ENCODE measurements at regions not wholly inside any gene's neighbourhood (a gene's known extent, or its start where the extent isn't known, plus 50 kb on each side); places are given as distances from the start of the nearest gene placed in this dataset.

- no peaks in the 10 kb centered on the region for H3K36me3 ChIP-seq
- no peaks in the 10 kb centered on the region for H3K27me3 ChIP-seq (replicated peaks in 1 of 7)
- no peak overlapping the region for H3K4me3 ChIP-seq
- no peaks in the 10 kb centered on the region for H3K4me1 ChIP-seq
- TF ChIP-seq CTCF (IDR thresholded peaks at IDR 0.05 in 8 of 11, conservative IDR thresholded peaks at IDR 0.05 in 3 of 11) (no peak), POLR2AphosphoS5 (IDR thresholded peaks at IDR 0.05) (no peak), POLR2A (IDR thresholded peaks at IDR 0.05) (no peak)
- intact Hi-C loops (cut with DNase I; ENCODE audit: low total_unique reads): no loop called here
- H3K9me3 ChIP-seq: no peaks in the 10 kb centered on the region
- DNase-seq: no peak
- no peak overlapping the region for H3K27ac ChIP-seq
- 59 to 70% (median 66%) methylated on average over 1 of the region's 1 CpG for WGBS, 5 donors
Observed at GRCh38 chr3:180401226-180401625, 200.7 kb upstream of the TTC14 start.

GRCh38 chr3:180402471-180403073 lies 199.4 kb upstream of the TTC14 start:
- TF ChIP-seq POLR2AphosphoS5 (IDR thresholded peaks at IDR 0.05) (no peak), POLR2A (IDR thresholded peaks at IDR 0.05) (no peak), CTCF (IDR thresholded peaks at IDR 0.05 in 8 of 11, conservative IDR thresholded peaks at IDR 0.05 in 3 of 11) (no peak)

GRCh38 chr3:180403156-180403555 lies 198.8 kb upstream of the TTC14 start:
- Histone ChIP-seq H3K27me3 (replicated peaks in 1 of 7) (no peaks in the 10 kb centered on the region), H3K9me3 (no peaks in the 10 kb centered on the region), H3K4me1 (no peaks in the 10 kb centered on the region), H3K36me3 (no peaks in the 10 kb centered on the region), H3K4me3 (no peak overlapping the region), H3K27ac (no peak overlapping the region)
- TF ChIP-seq POLR2AphosphoS5 (IDR thresholded peaks at IDR 0.05): no peak
- TF ChIP-seq CTCF (IDR thresholded peaks at IDR 0.05 in 8 of 11, conservative IDR thresholded peaks at IDR 0.05 in 3 of 11): no peak
- no peak for TF ChIP-seq POLR2A (IDR thresholded peaks at IDR 0.05)
- DNase-seq: no peak
- intact Hi-C loops (cut with DNase I; ENCODE audit: low total_unique reads): no loop called here

More at GRCh38 chr3:180402471-180403073, 199.4 kb upstream of the TTC14 start:
- intact Hi-C loops (cut with DNase I; ENCODE audit: low total_unique reads): no loop called here
- Histone ChIP-seq H3K27ac (no peak overlapping the region), H3K9me3 (no peaks in the 10 kb centered on the region), H3K4me3 (no peak overlapping the region), H3K36me3 (no peaks in the 10 kb centered on the region), H3K27me3 (replicated peaks in 1 of 7) (no peaks in the 10 kb centered on the region), H3K4me1 (no peaks in the 10 kb centered on the region)
- no peak for DNase-seq
- WGBS, 5 donors: 52 to 77% (median 63%) methylated on average over 2 of the region's 2 CpGs

- WGBS, 5 donors: 50 to 81% (median 59%) methylated on average over 1 of the region's 1 CpG
- no peak overlapping the region for H3K27ac ChIP-seq
- no peak for TF ChIP-seq CTCF (IDR thresholded peaks at IDR 0.05 in 8 of 11, conservative IDR thresholded peaks at IDR 0.05 in 3 of 11)
- no peak for TF ChIP-seq POLR2AphosphoS5 (IDR thresholded peaks at IDR 0.05)
- no peak for TF ChIP-seq POLR2A (IDR thresholded peaks at IDR 0.05)
- intact Hi-C loops (cut with DNase I; ENCODE audit: low total_unique reads): no loop called here
- H3K36me3 ChIP-seq: no peaks in the 10 kb centered on the region
- no peak for DNase-seq
- no peaks in the 10 kb centered on the region for H3K9me3 ChIP-seq
- H3K27me3 ChIP-seq (replicated peaks in 1 of 7): no peaks in the 10 kb centered on the region
- H3K4me3 ChIP-seq: no peak overlapping the region
- no peaks in the 10 kb centered on the region for H3K4me1 ChIP-seq
Observed at GRCh38 chr3:180408654-180409053, 193.3 kb upstream of the TTC14 start.
